SK-N-SH (cell line): ENCODE measurements at regions not wholly inside any gene's neighbourhood (a gene's known extent, or its start where the extent isn't known, plus 50 kb on each side); places are given as distances from the start of the nearest gene placed in this dataset.

Experiments
- CTCF ChIP-seq: fragments of 200-600 bp; sonication (generic); IDR thresholded peaks from 2 replicates; pipeline ENCODE4 v1.6.1; 2017; ENCODE audit warnings: antibody characterized with exemption, mild to moderate bottlenecking, moderate library complexity
- IRF3 ChIP-seq: fragments of 150-350 bp; IDR thresholded peaks from 2 replicates; pipeline ENCODE4 v1.6.1; 2016; ENCODE audit warnings: mild to moderate bottlenecking, low read depth, low read length

GRCh38 chr6:87756858-87757257 is 54.8 kb upstream of the AKIRIN2 start:
- TF ChIP-seq IRF3 = no peak
- TF ChIP-seq CTCF = no peak
